GM19452 (cell line): ENCODE measurements at regions not wholly inside any gene's neighbourhood (a gene's known extent, or its start where the extent isn't known, plus 50 kb on each side); places are given as distances from the start of the nearest gene placed in this dataset.
A peak's percentile ranks its signal among the peaks of the same experiment; 100 is the strongest.

ENCODE experiments used
- ATAC-seq: cut with Tn5 transposase; IDR thresholded peaks from one replicate; pipeline ENCODE4 v1.9.1; 2021; ENCODE audit not compliant: unreplicated experiment

DNA sequence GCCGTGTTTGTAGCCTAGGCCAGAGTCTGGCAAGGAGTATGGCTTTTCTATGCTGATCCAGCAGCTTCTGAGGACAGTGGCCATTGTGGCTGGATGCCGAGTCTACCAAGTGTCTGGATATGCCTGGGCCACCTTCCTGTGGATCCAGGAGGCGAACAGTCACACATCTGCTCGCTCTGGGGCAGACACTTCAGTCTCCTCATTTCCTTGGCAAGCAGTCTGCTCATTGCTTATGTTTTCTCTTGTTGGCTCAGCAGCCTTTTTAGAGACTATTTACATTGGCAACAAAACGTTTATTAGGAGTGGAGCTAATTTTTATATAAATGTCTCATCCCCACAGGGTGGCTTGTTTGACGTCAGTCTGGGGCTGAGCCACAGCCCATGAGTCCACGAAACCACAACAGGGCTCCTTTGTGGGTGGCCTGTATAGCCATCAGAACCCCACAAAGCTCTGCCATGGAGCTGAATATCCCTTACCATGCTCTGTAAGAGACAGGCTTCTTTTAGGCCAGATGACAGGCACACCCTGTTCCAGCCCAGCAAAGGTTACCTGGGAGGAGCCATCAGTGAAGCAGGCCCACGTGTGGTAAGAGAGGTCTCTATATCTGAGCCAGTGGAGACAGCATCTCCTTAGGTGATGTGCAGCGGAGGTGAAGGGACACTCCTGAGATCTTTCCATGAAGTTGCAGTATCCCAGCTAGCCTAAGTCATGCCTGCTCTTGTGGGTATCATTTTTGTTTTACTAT, 221.7 kb downstream of the DIRAS2 start:
- no peak for ATAC-seq

DNA sequence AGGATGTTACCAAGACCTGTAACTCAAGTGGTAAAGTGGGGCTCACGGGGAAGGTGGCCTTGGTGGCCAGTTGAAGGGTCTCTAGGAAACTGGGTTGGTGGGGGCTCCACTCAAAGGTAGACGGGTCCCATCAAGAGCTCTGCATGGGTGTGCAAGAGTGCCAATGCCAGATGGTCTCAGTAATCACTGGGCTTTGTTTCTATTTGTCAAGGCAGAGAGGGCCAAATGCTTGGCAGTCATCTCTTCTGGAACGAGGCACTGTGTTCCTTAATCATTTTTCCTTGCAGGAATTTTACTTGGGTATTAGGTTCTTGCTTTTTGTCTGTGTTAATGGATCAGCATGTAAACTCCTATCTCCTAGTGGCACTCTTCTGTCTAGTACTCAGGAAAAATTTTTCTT, 220.8 kb downstream of the DIRAS2 start:
- ATAC-seq, result no peak

DNA sequence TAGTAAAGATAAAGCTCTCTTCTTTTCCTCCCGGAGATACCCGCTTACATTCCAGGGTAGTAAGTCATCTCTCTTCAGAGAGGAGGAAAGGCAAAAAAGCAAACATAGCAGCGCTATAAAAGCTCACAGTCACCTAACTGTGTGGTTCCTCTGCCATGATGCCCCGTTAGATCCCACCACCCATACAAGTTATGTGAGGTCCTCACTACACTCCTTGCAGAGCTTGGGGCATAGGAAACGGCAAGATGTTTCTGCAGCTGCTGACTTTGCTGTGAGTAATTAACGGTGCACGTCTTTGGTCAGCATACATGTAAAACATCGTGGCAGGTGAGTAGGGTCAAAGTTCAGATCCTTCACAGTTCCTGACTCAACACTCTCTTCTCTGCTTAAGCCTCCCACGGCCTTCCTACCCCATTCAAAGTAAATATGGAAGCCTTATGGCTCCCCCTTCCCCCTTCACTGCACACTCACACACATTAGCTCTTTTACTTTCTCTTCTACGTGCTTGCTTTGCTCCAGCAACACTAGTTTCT, 218.9 kb downstream of the DIRAS2 start:
- ATAC-seq, result no peak

DNA sequence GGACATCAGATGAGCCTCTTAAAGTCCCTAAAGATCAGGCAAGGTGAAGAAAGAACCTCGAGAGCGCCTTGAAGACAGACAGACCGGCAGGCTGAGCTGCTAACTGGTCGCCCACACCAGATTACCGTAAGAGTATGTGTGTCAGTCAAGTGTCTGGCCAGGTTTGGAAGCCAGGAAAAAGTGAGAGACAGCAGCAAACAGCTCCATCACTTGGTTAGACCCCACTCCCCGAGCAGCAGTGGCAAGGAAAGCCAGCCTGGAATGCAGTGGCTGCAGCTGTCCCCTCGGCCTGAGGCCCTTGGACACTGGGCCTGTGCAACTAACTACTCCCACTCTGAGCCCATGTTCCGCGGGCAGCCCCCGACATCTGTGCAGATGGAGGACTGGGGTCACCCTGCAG, 214.1 kb downstream of the DIRAS2 start:
- ATAC-seq, result no peak

DNA sequence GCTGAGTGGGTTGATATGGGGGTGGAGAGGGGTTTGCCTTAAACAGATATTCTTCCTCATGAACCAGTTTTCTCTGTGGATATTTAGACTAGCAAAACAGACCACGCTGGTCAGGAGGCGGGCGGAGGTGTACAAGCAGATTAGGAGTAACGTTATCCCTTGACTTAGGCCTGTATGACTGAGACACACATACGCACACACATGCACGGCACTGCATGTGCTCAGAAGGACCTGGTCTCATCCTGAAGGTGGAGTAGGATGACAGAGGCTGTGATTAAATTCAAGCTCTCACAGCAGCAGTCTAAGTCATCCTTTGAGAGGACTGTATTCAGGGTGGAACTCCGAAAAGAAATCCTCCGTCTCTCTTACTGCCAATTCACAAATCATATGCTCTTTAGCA, 209.7 kb downstream of the DIRAS2 start:
- ATAC-seq, result no peak

DNA sequence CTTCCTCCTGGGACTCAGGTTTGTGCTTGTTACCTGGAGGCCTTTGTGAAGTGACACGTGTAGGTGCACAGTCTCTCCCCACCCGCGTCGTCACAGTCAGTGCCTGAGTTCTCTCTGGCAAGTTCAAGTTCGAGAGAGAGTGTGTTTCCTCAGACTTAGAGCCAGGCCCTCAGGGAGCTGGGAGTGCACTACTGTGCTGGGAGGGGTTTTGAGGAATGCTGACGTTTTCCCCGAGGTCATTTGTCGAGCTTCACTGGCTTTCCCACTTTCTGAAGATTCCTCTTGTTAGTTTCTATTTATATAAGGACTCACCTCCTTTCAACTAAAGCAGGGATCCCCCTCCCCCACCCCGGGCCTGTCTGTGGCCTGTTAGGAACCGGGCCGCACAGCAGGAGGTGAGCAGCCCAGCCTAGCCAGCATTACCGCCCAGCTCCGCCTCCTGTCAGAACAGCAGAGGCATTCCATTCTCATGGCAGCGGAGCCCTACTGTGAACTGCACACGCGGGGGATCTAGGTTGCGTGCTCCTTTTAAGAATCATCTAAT, 209.2 kb downstream of the DIRAS2 start:
- no peak for ATAC-seq

DNA sequence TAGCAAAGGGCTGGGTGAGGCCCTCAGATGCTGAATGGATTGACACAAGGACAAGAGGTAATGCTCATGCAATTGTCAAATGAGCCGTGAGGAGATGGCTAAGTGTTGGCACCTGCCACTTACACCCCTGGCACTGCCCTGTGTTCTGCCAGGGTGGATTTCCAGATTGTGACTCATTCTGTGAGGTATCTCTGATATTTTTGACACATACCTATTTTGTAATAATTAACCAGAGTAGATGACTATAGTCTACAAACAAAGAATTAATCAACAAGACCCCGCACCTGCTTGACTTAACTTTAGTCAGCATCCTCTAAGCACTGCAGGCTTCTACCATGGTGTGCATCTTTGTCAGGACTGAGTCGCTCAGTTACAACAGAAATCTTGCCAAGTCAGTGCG, 200.8 kb downstream of the DIRAS2 start:
- ATAC-seq, result no peak

DNA sequence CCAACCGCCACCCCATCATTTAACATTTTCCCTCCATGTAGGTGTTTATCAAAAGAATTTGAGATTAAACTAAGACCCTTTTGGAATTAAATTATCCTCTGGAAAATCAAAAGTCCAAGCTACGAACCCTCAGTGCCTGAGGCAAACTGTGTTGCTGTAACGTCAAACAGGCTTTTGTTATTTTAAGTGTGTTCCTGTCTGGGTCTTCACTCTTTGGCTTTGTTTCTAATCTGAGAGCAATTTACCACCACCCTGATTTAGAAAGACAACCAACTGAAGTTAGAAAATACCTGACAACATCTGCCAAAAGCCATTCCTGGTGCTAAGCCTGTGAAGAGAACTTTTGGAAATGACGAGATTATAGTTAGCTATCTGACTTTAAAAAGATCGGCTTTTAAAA, 199.9 kb downstream of the DIRAS2 start:
- no peak for ATAC-seq

DNA sequence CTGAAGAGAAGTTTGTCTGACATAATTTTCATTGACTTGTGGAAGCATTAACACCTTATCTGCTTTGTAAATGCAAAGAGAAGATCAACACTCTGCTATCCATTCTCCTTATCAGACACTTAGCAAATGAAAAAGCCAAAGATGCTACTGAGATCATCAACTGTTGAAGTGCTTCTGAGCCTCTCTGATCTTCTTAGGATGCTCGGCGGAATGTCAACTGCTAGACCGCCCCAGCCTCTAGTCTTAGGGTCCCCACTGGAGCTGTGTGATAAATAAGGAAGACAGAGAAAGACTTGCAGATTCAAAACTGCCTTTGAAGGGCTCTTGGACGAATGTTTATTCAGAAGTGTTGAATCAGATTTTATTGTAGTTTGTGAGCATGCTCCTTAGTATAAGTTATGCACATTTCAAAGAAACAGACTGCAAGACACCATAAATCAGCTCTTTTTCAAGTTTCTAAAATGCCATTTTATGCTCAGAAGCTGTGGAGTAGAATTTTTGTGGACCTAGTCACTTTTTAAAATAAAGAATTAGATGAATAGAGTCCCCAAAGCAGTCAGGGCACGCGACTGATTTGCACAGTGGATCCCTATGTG, 197.9 kb downstream of the DIRAS2 start:
- ATAC-seq, result no peak

DNA sequence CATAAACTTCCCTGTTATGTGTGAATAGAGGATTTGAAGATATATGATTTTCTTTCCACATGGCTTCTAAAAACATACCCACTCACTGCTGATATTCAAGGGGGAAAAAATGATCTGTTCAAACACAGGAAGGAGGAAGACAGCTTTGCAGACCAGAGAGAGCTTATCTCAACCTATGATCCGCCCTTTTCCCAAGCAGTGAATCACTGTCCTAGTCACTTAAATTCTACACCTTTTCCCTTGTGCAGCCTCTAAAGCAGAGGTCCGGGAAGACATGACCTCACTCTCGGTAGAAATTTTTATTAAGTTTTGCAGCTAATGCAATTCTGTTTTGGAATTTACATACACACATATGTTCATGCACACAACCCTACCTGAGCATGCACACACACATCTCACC, 197.2 kb downstream of the DIRAS2 start:
- ATAC-seq, result no peak

DNA sequence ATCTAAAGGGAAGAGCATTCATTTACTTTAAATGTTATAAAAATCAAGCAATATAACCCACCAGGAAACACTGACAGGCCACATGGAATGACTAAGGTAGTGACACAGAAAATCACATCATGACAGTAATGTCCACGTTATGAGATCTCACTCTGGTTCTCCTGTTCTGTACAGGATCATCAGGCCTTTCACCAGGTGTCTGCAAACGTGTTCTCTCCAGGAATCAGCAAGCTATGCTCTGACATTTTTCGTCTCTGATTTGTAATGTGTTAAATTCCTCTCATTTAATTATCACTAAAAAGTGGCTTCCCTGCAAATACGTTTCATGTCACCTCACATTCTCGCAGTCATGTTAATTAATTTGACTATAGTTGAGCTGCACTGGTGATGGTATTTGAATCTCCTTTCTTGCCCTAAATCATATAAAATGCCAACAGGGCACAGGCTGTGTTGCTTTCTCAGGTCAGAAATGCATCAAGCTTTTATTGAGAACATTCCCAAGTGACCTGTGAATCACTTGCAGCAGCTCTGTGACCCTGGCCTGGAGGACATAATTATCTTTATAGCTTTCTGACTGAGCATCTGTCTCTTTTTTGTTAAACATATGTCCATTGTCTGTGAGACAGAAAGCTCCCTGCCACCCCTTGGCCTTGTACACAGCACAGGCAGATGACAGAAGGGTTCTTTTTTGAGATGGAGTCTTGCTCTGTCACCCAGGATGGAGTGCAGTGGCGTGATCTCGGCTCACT, 196.2 kb downstream of the DIRAS2 start:
- ATAC-seq, result no peak

DNA sequence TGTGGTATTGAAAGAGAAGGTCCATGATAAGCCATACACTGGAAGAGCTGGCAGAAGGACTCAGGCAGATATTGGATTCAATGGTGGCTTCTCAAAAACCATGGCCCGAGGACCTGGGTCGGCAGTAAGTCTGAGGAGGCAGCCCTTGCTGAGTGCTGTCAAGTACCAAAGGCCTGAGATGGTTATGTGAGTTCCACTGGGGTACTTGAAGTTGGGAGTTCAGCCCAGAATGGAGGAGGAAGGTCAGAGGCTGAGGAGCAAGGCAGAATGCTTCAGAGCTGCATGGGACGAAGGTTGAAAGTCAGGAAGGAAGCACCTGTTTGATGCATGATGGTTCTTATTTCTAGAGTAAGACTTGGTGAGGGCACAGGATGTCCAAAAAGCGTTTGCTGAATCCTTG, 194.9 kb downstream of the DIRAS2 start:
- no peak for ATAC-seq

DNA sequence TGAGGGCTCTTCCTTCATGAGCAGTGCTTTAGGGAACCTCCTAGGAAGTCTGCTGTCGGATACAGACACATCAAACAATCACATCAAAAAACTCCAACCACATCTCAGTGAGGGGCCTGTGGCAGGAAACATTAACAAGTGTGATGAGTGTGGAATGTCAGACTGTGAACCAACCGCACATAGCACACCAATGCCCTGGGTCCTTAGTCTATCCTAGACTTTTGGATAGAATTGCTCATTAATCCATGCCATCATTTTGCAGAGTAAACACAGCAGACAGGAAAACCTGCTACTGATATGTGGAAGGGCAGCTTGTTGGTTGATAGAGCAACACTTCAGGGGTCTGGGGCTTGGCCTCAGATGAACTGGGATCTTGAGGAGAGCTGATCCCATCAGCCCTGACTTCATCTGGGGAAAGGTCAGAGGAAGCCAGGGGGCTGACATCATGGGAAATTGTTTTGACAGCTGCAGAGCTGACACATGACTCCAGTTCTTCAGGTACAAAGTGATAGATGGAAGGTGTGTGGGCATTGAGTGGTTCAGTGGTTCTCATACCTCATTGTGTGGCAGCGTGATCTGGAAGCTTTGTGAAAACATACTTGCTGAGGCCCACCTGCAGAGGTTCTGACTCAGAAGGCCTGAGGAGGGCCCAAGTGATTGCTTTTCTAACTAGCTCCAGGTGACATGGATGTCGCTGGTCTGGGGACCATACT, 193.3 kb downstream of the DIRAS2 start:
- no peak for ATAC-seq

DNA sequence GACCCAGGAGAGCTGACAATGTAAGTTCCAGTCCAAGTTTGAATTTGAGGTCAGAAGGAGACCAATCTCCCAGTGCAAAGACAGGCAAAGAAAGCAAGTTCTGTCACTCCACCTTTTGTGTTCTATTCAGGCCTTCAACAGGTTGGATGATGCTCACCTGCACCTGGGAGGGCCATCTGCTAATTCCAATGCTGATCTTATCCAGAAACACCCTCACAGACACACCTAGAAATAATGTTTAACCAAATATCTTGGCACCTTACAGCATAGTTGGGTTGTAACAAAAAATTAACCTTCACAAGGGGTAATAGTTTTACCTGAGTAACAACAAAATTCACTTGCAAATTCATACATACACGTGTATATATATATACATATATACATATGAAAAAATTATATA, 190.8 kb downstream of the DIRAS2 start:
- no peak for ATAC-seq

DNA sequence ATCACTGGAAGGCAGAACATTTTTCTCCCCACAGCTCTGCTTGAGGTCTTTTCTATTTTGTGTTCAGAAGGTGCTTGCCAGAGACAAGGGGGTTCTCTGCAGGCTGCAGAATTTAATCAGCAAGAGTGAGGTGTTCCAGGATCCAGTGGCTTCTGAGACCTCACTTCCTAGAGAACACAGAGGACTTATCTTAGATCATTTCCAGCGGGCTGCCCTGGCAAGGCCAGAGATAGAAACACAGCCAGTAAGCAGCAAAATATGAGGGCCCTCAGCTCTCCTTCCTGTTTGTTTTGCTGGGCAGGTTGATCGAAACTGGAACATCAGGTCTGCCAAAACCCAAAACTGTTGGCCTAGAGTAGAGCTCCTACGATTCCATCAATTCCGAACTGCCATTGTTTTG, 187.3 kb downstream of the DIRAS2 start:
- ATAC-seq, result no peak

DNA sequence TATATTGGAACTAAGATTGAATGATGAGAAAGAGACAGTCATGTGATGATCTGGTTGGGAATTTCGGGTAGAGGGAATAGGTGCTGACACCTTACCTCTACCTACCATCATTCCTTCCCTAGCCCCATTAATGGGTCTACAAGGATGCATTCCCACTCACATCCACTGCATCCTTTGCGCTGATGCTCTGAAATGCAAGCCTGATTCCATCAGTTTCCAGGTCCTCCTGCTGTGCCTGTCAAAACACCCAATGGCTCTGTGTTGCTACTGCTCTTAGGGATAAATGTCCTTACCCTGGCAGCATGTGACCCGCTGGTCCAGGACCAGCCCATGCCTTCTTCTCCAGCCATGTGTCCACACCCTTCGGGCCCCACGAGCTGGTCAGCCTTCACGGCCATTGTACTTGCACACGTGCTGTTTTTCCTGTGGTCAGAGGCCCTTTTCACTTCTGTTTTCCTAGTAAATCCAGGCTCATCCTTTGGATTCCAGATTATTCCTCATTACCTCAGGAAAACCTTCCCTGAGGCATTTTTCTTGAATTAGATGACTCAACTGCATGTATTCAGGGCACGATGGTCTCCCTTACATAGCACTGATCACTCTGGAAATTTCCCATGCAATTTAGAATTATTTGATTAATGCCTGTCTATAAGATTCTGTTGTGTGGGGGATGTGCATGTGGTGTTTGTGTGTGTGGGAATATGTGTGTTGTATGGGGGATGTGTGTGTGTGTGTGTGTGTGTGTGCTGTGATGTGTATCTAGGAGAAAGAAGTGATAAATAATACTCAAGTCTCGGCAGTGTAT, 185.0 kb downstream of the DIRAS2 start:
- ATAC-seq, result no peak

DNA sequence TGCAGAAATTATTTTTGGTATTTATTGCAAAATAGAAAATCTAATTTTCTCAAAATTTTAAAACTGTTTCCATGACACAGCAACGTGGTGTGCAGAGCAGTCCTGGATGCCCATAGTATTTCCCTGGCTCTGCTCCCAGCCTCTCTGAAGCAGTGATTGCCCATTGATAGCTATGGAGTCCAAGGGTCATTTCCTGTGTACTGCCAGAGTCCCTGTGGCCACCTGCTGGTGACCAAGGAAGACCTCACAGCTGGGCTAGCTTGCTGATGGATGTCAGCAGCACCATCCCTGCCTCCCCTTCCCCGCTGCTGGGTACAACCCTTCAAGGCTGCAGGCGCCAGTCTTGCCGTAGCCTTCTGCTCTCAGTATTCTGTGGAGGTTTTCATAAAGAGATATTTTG, 184.1 kb downstream of the DIRAS2 start:
- ATAC-seq, result no peak

DNA sequence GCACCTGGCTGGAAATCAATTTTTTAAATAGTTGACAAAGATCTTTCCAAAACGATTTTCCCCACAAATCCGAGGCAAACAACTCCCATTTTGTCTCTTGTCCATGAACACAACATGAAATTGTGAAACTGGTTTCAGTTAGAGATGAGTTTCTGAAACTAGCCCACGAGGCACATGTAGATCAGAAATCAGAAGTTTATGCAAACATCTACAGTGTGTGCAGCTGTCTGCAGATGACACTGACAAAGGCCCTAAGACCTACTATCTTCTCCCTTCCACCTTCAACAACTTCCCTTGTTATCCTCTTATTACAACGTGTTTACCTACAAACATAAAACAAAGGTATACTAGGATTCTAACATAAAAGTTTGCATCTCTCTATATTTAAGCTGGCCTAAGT, 183.3 kb downstream of the DIRAS2 start:
- peak; percentile 66 for ATAC-seq

DNA sequence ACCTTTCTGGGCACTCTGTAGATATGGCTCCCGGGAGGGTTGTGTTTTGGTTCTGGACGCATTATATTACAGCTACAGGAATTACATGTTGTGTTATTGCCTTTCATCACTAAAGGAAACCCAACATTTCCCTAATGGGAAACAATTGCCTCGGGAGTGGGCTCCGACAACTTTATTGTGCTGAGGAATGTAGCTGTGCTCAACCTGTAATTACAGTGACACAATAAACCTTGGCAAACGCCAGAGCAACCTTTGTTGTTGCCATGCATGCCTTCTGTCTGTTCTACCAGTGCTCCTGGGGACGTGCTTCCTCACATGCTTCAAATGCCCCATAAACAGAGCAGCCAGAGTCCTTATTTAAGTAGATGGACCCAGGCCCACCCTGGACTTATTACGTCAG, 182.4 kb downstream of the DIRAS2 start:
- ATAC-seq, result no peak

DNA sequence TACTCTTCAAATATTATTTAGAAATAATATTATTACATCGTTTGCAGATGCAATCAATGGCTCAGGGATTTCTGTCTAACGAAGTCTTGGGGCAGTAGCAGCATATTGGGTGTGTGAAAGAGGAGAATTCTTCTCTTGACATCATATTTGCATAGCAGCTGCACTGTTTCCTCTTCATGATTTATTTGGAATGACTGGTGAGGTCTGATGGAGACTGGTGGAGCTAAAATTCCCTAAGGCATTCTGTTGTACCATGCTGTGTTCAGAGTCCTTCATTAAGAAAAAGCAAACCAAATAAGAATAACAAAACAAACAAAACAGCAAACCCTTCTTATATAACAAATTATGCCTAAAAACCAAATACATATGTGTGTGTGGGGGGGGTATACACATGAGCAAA, 177.6 kb downstream of the DIRAS2 start:
- no peak for ATAC-seq
